NCI-H1436 treated with DMSO at 0.1 percent for 48 hours (cell line): ENCODE measurements at regions not wholly inside any gene's neighbourhood (a gene's known extent, or its start where the extent isn't known, plus 50 kb on each side); places are given as distances from the start of the nearest gene placed in this dataset.

Source experiments
- DNase-seq: peaks from one replicate; lab custom pipeline; 2025; lab: John Stamatoyannopoulos, UW

- DNase-seq = no peak
Observed at GRCh38 chr5:92795633-92796032, 785.4 kb downstream of the NR2F1-AS1 start.

- no peak for DNase-seq
Observed at GRCh38 chr5:92780057-92780456, 801.0 kb downstream of the NR2F1-AS1 start.

- no peak for DNase-seq
Observed at GRCh38 chr5:92779536-92779935, 801.5 kb downstream of the NR2F1-AS1 start.

GRCh38 chr5:92778261-92778660 lies 802.8 kb downstream of the NR2F1-AS1 start:
- DNase-seq = no peak

- no peak for DNase-seq
Observed at GRCh38 chr5:92777421-92777820, 803.6 kb downstream of the NR2F1-AS1 start.

- no peak for DNase-seq
Observed at GRCh38 chr5:92775711-92776615, 805.1 kb downstream of the NR2F1-AS1 start.

- DNase-seq = no peak
Observed at GRCh38 chr5:92769978-92770377, 811.0 kb downstream of the NR2F1-AS1 start.

- DNase-seq = no peak
Observed at GRCh38 chr5:92761585-92761984, 819.4 kb downstream of the NR2F1-AS1 start.

GRCh38 chr5:92760550-92760949 lies 820.5 kb downstream of the NR2F1-AS1 start:
- no peak for DNase-seq

GRCh38 chr5:92758552-92758951 lies 822.5 kb downstream of the NR2F1-AS1 start:
- DNase-seq = no peak

GRCh38 chr5:92749943-92750342 lies 831.1 kb downstream of the NR2F1-AS1 start:
- DNase-seq = no peak

GRCh38 chr5:92748072-92748676 lies 832.8 kb downstream of the NR2F1-AS1 start:
- no peak for DNase-seq

GRCh38 chr5:92741906-92742305 lies 839.1 kb downstream of the NR2F1-AS1 start:
- DNase-seq = no peak

GRCh38 chr5:92734211-92734940 lies 846.6 kb downstream of the NR2F1-AS1 start:
- no peak for DNase-seq

- DNase-seq = no peak
Observed at GRCh38 chr5:92730486-92730885, 850.5 kb downstream of the NR2F1-AS1 start.

GRCh38 chr5:92729088-92729487 lies 851.9 kb downstream of the NR2F1-AS1 start:
- DNase-seq = no peak

- DNase-seq = no peak
Observed at GRCh38 chr5:92715946-92716520, 865.0 kb downstream of the NR2F1-AS1 start.

- no peak for DNase-seq
Observed at GRCh38 chr5:92713826-92714225, 867.2 kb downstream of the NR2F1-AS1 start.

- DNase-seq = no peak
Observed at GRCh38 chr5:92713335-92713743, 867.7 kb downstream of the NR2F1-AS1 start.

GRCh38 chr5:92711956-92712355 lies 869.1 kb downstream of the NR2F1-AS1 start:
- no peak for DNase-seq

GRCh38 chr5:92704590-92704989 lies 876.4 kb downstream of the NR2F1-AS1 start:
- no peak for DNase-seq

- DNase-seq = no peak
Observed at GRCh38 chr5:92703976-92704375, 877.0 kb downstream of the NR2F1-AS1 start.
